ENCODE measurements at regions not wholly inside any gene's neighbourhood (a gene's known extent, or its start where the extent isn't known, plus 50 kb on each side); places are given as distances from the start of the nearest gene placed in this dataset.
"Not testable (repeated sequence)": the region's sequence is repeated elsewhere in the genome, so short reads cannot be mapped to it uniquely, and the experiment has no call there.

DNA sequence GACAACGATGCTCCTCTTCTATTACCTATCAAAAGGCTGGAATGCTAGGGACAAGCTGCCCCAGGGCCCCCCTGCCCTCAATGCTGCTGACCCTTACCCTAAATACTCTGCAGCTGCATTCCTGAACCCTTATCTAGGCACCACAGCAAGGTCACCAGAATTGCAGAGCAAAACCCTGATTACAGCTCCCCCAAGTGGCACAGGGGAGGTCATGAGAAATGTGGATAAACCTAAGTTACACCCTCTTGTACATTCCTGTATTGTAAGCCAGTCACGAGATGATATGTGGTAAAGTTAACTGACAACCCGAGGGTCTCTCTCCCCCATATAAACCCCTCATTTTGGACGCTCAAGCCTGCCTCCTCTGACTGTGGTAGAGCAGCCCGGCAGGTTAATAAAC is 411.8 kb upstream of the STXBP6 start:
- DNase-seq (ENCODE audit: low read depth, low spot score): no peak
- no peak overlapping the region for H3K27ac ChIP-seq

- H3K27ac ChIP-seq: no peak overlapping the region
- DNase-seq (ENCODE audit: low read depth, low spot score): no peak
Observed at GRCh38 chr14:25444381-25444780, 394.4 kb upstream of the STXBP6 start.

GRCh38 chr14:25440382-25440781 is 390.4 kb upstream of the STXBP6 start:
- not testable (repeated sequence) for H3K27ac ChIP-seq; DNase-seq (ENCODE audit: low read depth, low spot score)

DNA sequence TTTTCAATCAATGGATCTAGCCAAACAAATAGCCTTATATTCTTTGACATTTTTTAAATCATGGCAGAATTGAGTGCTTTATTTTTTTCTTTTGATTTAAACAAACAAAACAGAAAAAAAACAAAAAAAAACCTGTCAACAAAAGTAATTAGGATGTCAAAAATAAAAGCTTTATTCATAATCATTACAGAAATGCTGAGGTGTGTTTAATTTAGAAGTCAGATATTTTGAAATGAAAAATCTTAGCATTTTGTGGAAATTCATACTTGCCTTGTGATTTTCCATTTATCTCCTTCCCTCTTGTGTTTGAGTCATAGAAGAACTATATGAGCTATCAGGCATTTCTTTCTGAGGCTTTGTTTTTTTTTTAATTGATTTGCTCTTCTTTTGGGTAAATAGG is 387.0 kb upstream of the STXBP6 start:
- H3K27ac ChIP-seq: no peak overlapping the region
- no peak for DNase-seq (ENCODE audit: low read depth, low spot score)

- no peak overlapping the region for H3K27ac ChIP-seq
- DNase-seq (ENCODE audit: low read depth, low spot score): no peak
Observed at GRCh38 chr14:25436288-25436875, 386.4 kb upstream of the STXBP6 start.

GRCh38 chr14:25431211-25432076 is 381.5 kb upstream of the STXBP6 start:
- DNase-seq (ENCODE audit: low read depth, low spot score): no peak
- H3K27ac ChIP-seq: no peak overlapping the region

GRCh38 chr14:25430808-25431207 is 380.9 kb upstream of the STXBP6 start:
- no peak overlapping the region for H3K27ac ChIP-seq
- no peak for DNase-seq (ENCODE audit: low read depth, low spot score)

- H3K27ac ChIP-seq: no peak overlapping the region
- no peak for DNase-seq (ENCODE audit: low read depth, low spot score)
Observed at GRCh38 chr14:25412998-25413397, 363.1 kb upstream of the STXBP6 start.

GRCh38 chr14:25411781-25412757 is 362.1 kb upstream of the STXBP6 start:
- no peak overlapping the region for H3K27ac ChIP-seq
- no peak for DNase-seq (ENCODE audit: low read depth, low spot score)

- H3K27ac ChIP-seq: no peak overlapping the region
- DNase-seq (ENCODE audit: low read depth, low spot score): no peak
Observed at GRCh38 chr14:25406818-25407217, 356.9 kb upstream of the STXBP6 start.

GRCh38 chr14:25400607-25401206 is 350.8 kb upstream of the STXBP6 start:
- H3K27ac ChIP-seq: no peak overlapping the region
- DNase-seq (ENCODE audit: low read depth, low spot score): no peak

GRCh38 chr14:25396128-25396527 is 346.2 kb upstream of the STXBP6 start:
- DNase-seq (ENCODE audit: low read depth, low spot score): no peak

GRCh38 chr14:25394791-25395391 is 344.9 kb upstream of the STXBP6 start:
- DNase-seq (ENCODE audit: low read depth, low spot score): no peak
- no peak overlapping the region for H3K27ac ChIP-seq

More at GRCh38 chr14:25396128-25396527, 346.2 kb upstream of the STXBP6 start:
- no peak overlapping the region for H3K27ac ChIP-seq

DNA sequence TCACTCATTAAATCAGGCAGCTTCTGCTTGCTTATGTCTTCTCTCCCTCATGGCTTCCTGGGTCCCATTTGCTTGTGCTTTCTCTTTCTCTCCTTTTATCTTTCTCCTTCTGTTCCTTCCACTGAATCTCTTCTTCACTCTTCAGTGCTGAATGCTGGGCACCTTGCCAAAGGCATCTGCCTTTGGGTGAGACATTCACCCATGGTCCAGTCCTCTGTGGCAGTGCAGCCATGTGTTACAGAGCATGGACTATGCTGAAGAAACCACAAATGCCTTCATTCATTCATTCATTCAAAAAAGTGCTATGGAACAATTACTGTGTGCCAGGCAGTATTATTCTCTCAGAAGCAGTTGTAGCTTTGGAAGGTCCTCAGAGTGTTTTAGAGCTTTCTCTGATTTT is 344.4 kb upstream of the STXBP6 start:
- H3K27ac ChIP-seq: no peak overlapping the region
- DNase-seq (ENCODE audit: low read depth, low spot score): no peak

DNA sequence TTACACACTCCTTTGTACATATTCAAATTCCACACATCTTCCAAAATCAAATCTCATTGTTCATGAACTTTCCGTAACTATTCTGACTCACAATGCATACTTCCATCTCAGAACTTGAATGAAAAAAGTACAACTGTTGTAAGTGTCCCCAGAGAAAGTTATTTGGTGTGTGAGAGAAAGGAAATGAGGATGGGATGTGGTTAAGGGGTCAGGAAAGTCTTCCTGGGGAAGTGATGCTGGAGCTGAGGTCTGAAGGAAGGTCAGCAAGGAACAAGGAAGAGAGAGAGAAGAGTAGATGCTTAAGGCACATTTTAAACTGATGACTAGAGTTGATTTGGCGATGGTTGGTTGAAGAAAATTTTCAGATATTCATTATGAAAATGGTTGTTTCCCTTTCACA is 340.0 kb upstream of the STXBP6 start:
- DNase-seq (ENCODE audit: low read depth, low spot score): no peak
- H3K27ac ChIP-seq: no peak overlapping the region

- H3K27ac ChIP-seq: no peak overlapping the region
- no peak for DNase-seq (ENCODE audit: low read depth, low spot score)
Observed at GRCh38 chr14:25381498-25381897, 331.6 kb upstream of the STXBP6 start.

DNA sequence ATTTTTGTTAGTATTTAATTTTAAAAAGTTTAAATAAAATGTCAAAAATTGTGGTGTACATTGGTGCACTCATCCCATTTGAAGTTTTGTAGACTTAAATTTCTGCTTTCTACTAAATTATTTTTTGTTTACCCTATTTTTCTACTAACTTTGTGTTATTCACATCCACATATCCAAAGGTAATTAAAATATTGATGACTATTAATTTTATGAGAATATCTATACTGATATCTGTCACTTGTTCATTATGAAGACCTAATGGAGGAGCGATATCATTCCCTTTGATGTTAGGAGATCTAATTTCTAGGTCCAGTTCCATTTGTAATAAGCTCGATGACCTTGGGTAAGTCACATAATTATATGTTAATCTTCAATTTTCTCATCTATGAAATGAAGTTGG is 325.7 kb upstream of the STXBP6 start:
- no peak overlapping the region for H3K27ac ChIP-seq
- DNase-seq (ENCODE audit: low read depth, low spot score): no peak

DNA sequence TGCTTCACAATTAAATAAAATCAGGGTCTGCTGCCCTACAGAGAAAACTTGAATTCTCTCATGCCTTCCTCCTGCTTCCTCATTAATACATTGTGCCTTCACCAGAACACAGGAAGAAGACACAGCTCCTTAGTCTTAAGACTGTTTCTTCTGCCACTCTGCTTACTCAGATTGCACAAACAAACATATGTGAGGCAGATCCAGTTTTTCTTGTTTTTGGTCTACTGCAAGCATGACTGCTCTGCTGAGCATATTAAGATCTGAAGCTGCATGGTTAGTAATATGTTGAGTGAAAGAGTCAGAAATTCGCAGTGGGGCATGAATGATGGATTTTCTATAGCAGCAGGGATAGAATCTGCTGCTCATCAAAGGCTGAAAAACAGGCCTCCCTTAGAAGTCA is 321.1 kb upstream of the STXBP6 start:
- peak; percentile 27 for DNase-seq (ENCODE audit: low read depth, low spot score)
- no peak overlapping the region for H3K27ac ChIP-seq

- not testable (repeated sequence) for H3K27ac ChIP-seq; DNase-seq (ENCODE audit: low read depth, low spot score)
Observed at GRCh38 chr14:25370057-25370456, 320.1 kb upstream of the STXBP6 start.

- H3K27ac ChIP-seq: no peak overlapping the region
- DNase-seq (ENCODE audit: low read depth, low spot score): no peak
Observed at GRCh38 chr14:25358330-25358729, 308.4 kb upstream of the STXBP6 start.
